ENCODE measurements at regions not wholly inside any gene's neighbourhood (a gene's known extent, or its start where the extent isn't known, plus 50 kb on each side); places are given as distances from the start of the nearest gene placed in this dataset.

- no peaks in the 10 kb centered on the region for H3K27me3 ChIP-seq
- intact Hi-C loops (cut with DNase I; ENCODE audit: low total_unique reads): no loop called here
- 39 to 58% methylated on average over 3 of the region's 3 CpGs for WGBS, 2 donors
- DNase-seq: no peak
- no peaks in the 10 kb centered on the region for H3K36me3 ChIP-seq (ENCODE audit: low read depth, missing control alignments)
- no peak overlapping the region for H3K4me3 ChIP-seq
- H3K4me1 ChIP-seq: no peaks in the 10 kb centered on the region
- H3K9me3 ChIP-seq: no peaks in the 10 kb centered on the region
- no peak overlapping the region for H3K27ac ChIP-seq
- TF ChIP-seq CTCF (IDR thresholded peaks at IDR 0.05) (no peak), POLR2A (IDR thresholded peaks at IDR 0.05) (no peak)
Observed at GRCh38 chr7:9498303-9498702, 1064.9 kb downstream of the NXPH1 start.

GRCh38 chr7:9502269-9502668 is 1068.9 kb downstream of the NXPH1 start:
- intact Hi-C loops (cut with DNase I; ENCODE audit: low total_unique reads): no loop called here
- Histone ChIP-seq H3K27me3 (no peaks in the 10 kb centered on the region), H3K9me3 (no peaks in the 10 kb centered on the region), H3K27ac (no peak overlapping the region), H3K4me1 (no peaks in the 10 kb centered on the region), H3K4me3 (no peak overlapping the region), H3K36me3 (ENCODE audit: low read depth, missing control alignments) (no peaks in the 10 kb centered on the region)
- WGBS, 2 donors: 89 to 94% methylated on average over 1 of the region's 1 CpG
- TF ChIP-seq POLR2A (IDR thresholded peaks at IDR 0.05): no peak
- no peak for DNase-seq

- intact Hi-C loops (cut with DNase I; ENCODE audit: low total_unique reads): no loop called here
- no peaks in the 10 kb centered on the region for H3K9me3 ChIP-seq
- no peak overlapping the region for H3K4me3 ChIP-seq
- H3K27me3 ChIP-seq: no peaks in the 10 kb centered on the region
- H3K36me3 ChIP-seq (ENCODE audit: low read depth, missing control alignments): no peaks in the 10 kb centered on the region
- H3K27ac ChIP-seq: no peak overlapping the region
- TF ChIP-seq POLR2A (IDR thresholded peaks at IDR 0.05) (no peak), CTCF (IDR thresholded peaks at IDR 0.05) (no peak)
- WGBS, 2 donors: 88 to 90% methylated on average over 2 of the region's 2 CpGs
- no peak for DNase-seq
- H3K4me1 ChIP-seq: no peaks in the 10 kb centered on the region
Observed at GRCh38 chr7:9504678-9505077, 1071.3 kb downstream of the NXPH1 start.

GRCh38 chr7:9505516-9505915 is 1072.1 kb downstream of the NXPH1 start:
- H3K4me3 ChIP-seq: no peak overlapping the region
- intact Hi-C loops (cut with DNase I; ENCODE audit: low total_unique reads): no loop called here
- no peaks in the 10 kb centered on the region for H3K9me3 ChIP-seq
- no peaks in the 10 kb centered on the region for H3K4me1 ChIP-seq
- no peak overlapping the region for H3K27ac ChIP-seq
- DNase-seq: no peak
- no peak for TF ChIP-seq CTCF (IDR thresholded peaks at IDR 0.05)
- no peak for TF ChIP-seq POLR2A (IDR thresholded peaks at IDR 0.05)
- no peaks in the 10 kb centered on the region for H3K36me3 ChIP-seq (ENCODE audit: low read depth, missing control alignments)
- H3K27me3 ChIP-seq: no peaks in the 10 kb centered on the region
- WGBS, 2 donors: 77 to 80% methylated on average over 2 of the region's 2 CpGs

GRCh38 chr7:9507290-9507689 is 1073.9 kb downstream of the NXPH1 start:
- TF ChIP-seq CTCF (IDR thresholded peaks at IDR 0.05): no peak
- TF ChIP-seq POLR2A (IDR thresholded peaks at IDR 0.05): no peak
- 37 to 47% methylated on average over 3 of the region's 3 CpGs for WGBS, 2 donors
- Histone ChIP-seq H3K27me3 (no peaks in the 10 kb centered on the region), H3K27ac (no peak overlapping the region), H3K4me3 (no peak overlapping the region), H3K9me3 (no peaks in the 10 kb centered on the region), H3K36me3 (ENCODE audit: low read depth, missing control alignments) (no peaks in the 10 kb centered on the region), H3K4me1 (no peaks in the 10 kb centered on the region)
- peak; percentile 35 for DNase-seq
- intact Hi-C loops (cut with DNase I; ENCODE audit: low total_unique reads): no loop called here

Measured in testis (tissue), 2 donors.